ENCODE measurements at regions not wholly inside any gene's neighbourhood (a gene's known extent, or its start where the extent isn't known, plus 50 kb on each side); places are given as distances from the start of the nearest gene placed in this dataset.

DNA sequence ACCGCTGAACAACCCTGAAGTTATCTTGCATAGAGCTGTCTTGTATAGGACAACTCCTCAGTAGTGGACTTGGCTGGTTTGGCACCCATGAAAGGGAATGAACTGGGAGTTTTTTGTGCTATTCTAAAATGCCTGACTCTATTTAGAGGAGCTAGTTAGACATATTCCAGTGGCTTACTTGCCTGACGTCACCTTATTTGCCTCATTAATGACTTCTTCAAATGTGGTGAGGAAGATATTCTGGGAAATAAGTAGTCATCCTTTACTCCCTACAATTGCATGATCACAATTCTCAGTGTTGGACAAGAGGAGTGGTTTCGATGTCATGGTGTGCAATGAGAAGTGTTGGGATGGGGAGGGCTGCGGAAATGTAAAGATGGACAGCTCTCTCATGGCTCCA is 509.2 kb upstream of the MDFIC2 start:
- Mint-ChIP-seq H3K27me3 (peaks cover 2% of the 10 kb centered on the region), H3K27ac (no peak overlapping the region), H3K4me1 (no peaks in the 10 kb centered on the region), H3K9me3 (peaks cover 7% of the 10 kb centered on the region), H3K36me3 (peaks cover 4% of the 10 kb centered on the region), H3K4me3 (no peak overlapping the region)

- H3K4me3 Mint-ChIP-seq, result no peak overlapping the region
- H3K4me1 Mint-ChIP-seq, result no peaks in the 10 kb centered on the region
- peaks cover 10% of the 10 kb centered on the region for H3K27me3 Mint-ChIP-seq
- no peak overlapping the region for H3K27ac Mint-ChIP-seq
- H3K9me3 Mint-ChIP-seq, result peaks cover 11% of the 10 kb centered on the region
- H3K36me3 Mint-ChIP-seq, result peaks cover 4% of the 10 kb centered on the region
Measured at GRCh38 chr3:70820397-70820796, 508.0 kb upstream of the MDFIC2 start.

DNA sequence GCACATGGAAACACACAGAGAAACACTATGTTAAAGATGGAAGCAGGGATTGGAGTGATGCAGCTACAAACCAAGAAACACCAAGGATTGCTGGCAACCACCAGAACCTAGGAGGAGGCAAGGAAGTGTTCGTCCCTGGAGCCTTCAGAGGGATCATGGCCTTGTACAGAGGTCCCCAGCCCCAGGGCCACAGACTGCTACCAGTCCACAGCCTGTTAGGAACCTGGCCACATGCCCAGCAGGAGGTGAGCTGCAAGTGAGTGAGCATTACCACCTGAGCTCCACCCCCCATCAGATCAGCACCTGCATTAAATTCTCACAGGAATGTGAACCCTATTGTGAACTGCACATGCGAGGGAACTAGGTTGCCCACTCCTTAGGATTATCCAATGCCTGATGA is 505.7 kb upstream of the MDFIC2 start:
- peaks cover 11% of the 10 kb centered on the region for H3K9me3 Mint-ChIP-seq
- peaks cover 4% of the 10 kb centered on the region for H3K36me3 Mint-ChIP-seq
- peaks cover 11% of the 10 kb centered on the region for H3K27me3 Mint-ChIP-seq
- H3K4me1 Mint-ChIP-seq, result no peaks in the 10 kb centered on the region
- H3K4me3 Mint-ChIP-seq, result no peak overlapping the region
- H3K27ac Mint-ChIP-seq, result no peak overlapping the region

GRCh38 chr3:70816346-70816745 is 503.9 kb upstream of the MDFIC2 start:
- Mint-ChIP-seq H3K36me3 (peaks cover 4% of the 10 kb centered on the region), H3K4me1 (no peaks in the 10 kb centered on the region), H3K4me3 (no peak overlapping the region), H3K27me3 (peaks cover 11% of the 10 kb centered on the region), H3K9me3 (peaks cover 11% of the 10 kb centered on the region), H3K27ac (no peak overlapping the region)

- Mint-ChIP-seq H3K27ac (no peak overlapping the region), H3K4me1 (no peaks in the 10 kb centered on the region)
Measured at GRCh38 chr3:70815817-70816216, 503.4 kb upstream of the MDFIC2 start.

DNA sequence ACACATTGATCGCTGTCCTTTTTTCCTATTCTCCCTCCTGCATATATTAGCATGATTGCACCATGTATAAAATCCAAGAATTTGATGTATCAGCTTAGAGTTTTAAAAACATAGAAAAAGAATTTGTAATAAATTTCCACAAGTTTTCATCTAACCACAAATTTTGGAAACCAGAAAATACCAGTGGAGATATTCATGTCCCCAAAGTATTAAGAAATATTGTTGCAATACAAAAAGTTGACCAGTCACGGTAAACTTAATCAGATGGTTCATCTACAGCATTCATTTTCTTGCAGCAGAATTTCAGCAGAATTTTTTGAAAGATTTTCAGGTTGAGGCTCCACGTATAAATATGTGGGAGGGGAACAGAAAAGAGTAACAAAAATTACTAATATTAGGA is 500.9 kb upstream of the MDFIC2 start:
- Mint-ChIP-seq H3K36me3 (peaks cover 2% of the 10 kb centered on the region), H3K4me1 (no peaks in the 10 kb centered on the region), H3K27me3 (peaks cover 11% of the 10 kb centered on the region), H3K27ac (no peak overlapping the region), H3K4me3 (no peak overlapping the region), H3K9me3 (peaks cover 11% of the 10 kb centered on the region)

More at GRCh38 chr3:70815817-70816216, 503.4 kb upstream of the MDFIC2 start:
- Mint-ChIP-seq H3K9me3 (peaks cover 11% of the 10 kb centered on the region), H3K27me3 (peaks cover 11% of the 10 kb centered on the region), H3K36me3 (peaks cover 4% of the 10 kb centered on the region), H3K4me3 (no peak overlapping the region)

- no peaks in the 10 kb centered on the region for H3K4me1 Mint-ChIP-seq
- H3K36me3 Mint-ChIP-seq, result no peaks in the 10 kb centered on the region
- no peak overlapping the region for H3K27ac Mint-ChIP-seq
- H3K4me3 Mint-ChIP-seq, result no peak overlapping the region
- H3K27me3 Mint-ChIP-seq, result peaks cover 10% of the 10 kb centered on the region
- H3K9me3 Mint-ChIP-seq, result peaks cover 5% of the 10 kb centered on the region
Measured at GRCh38 chr3:70811880-70812279, 499.4 kb upstream of the MDFIC2 start.

DNA sequence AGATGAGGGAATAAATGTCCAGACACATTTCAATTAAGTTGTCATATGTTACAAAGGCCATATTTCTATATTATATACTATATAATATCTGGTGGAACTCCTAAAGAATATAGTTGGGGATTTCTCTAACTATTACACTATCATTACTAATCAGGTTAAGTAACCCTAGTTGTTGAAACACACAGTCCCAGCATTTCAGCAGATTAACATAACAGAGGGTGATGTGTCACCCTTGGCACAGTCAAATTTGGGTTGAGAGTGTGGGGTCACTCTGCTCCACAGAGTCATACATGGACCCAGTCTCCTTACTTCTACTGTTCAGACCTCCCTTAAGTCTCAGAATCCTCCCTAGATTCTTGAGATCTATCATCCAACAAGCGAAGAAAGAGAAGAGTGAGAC is 496.4 kb upstream of the MDFIC2 start:
- no peak overlapping the region for H3K4me3 Mint-ChIP-seq
- H3K36me3 Mint-ChIP-seq, result no peaks in the 10 kb centered on the region
- H3K27me3 Mint-ChIP-seq, result no peaks in the 10 kb centered on the region
- H3K9me3 Mint-ChIP-seq, result no peaks in the 10 kb centered on the region
- no peak overlapping the region for H3K27ac Mint-ChIP-seq
- H3K4me1 Mint-ChIP-seq, result no peaks in the 10 kb centered on the region

DNA sequence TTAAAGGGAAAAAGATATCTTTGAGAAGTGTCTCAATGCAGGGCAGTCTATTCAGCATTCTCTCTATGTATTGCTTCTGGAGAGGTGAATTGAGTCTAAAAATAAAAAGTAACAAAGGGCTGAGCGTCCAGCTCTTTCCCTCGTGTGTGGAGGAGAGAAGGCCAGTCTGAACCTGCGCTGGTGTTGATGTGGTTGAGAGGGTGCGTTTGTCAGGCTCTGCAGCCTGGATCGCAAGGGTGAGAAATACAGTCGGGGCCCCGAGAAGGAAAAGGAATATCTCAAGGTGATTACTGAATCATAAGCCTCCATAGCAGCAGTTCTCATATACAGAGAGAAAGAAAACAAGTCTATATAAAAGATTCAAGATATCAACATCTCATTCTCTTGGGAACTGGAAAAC is 494.1 kb upstream of the MDFIC2 start:
- Mint-ChIP-seq H3K4me3 (no peak overlapping the region), H3K9me3 (no peaks in the 10 kb centered on the region), H3K36me3 (no peaks in the 10 kb centered on the region), H3K4me1 (no peaks in the 10 kb centered on the region), H3K27me3 (no peaks in the 10 kb centered on the region), H3K27ac (no peak overlapping the region)

GRCh38 chr3:70806021-70806420 is 493.6 kb upstream of the MDFIC2 start:
- no peak overlapping the region for H3K27ac Mint-ChIP-seq
- no peak overlapping the region for H3K4me3 Mint-ChIP-seq
- no peaks in the 10 kb centered on the region for H3K4me1 Mint-ChIP-seq
- no peaks in the 10 kb centered on the region for H3K9me3 Mint-ChIP-seq
- H3K36me3 Mint-ChIP-seq, result no peaks in the 10 kb centered on the region
- H3K27me3 Mint-ChIP-seq, result peaks cover 3% of the 10 kb centered on the region

GRCh38 chr3:70805061-70805889 is 492.8 kb upstream of the MDFIC2 start:
- no peaks in the 10 kb centered on the region for H3K36me3 Mint-ChIP-seq
- H3K27ac Mint-ChIP-seq, result no peak overlapping the region
- no peaks in the 10 kb centered on the region for H3K4me1 Mint-ChIP-seq
- no peak overlapping the region for H3K4me3 Mint-ChIP-seq
- H3K9me3 Mint-ChIP-seq, result no peaks in the 10 kb centered on the region
- peaks cover 4% of the 10 kb centered on the region for H3K27me3 Mint-ChIP-seq

GRCh38 chr3:70803891-70804290 is 491.5 kb upstream of the MDFIC2 start:
- Mint-ChIP-seq H3K4me1 (no peaks in the 10 kb centered on the region), H3K9me3 (no peaks in the 10 kb centered on the region), H3K4me3 (no peak overlapping the region), H3K27me3 (peaks cover 6% of the 10 kb centered on the region), H3K36me3 (no peaks in the 10 kb centered on the region), H3K27ac (no peak overlapping the region)

DNA sequence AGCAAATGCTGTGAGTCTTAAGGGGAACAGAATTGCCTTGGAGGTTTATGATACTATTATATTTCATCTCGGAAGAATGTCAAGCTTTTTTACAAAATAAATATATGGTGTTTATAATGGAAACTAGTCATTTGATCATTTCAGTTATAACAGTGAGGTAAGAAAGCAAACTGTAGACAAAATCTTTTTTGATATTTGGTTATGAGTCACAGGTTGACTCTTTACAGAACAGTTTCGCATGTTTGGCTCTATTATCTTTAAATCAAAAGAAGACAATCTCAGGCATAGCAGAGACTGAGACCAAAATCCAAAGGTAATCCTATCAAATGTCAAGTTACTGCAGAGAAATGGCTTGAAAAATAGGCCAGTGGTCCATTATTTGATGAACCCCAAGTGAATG is 490.9 kb upstream of the MDFIC2 start:
- H3K27me3 Mint-ChIP-seq, result peaks cover 6% of the 10 kb centered on the region
- H3K27ac Mint-ChIP-seq, result no peak overlapping the region

DNA sequence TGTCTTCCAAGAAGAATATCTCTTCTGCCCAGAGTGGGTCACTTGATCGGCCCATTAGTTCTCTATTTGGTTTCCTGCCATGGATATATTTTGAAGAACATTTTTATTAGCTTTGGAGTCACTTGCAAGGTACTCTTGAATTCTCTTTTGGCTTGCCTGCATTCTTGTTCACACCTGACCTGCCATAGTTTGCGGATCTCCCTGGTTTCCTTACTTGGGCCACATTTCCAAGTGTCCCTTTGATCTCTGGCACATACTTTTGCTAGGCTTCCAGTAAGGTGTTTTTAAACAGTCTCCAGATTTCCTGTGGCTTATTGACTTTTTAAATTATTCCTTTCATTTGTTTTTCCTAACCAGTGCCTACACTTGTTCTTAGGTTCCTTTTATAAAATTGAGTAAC is 488.5 kb upstream of the MDFIC2 start:
- Mint-ChIP-seq H3K4me3 (no peak overlapping the region), H3K4me1 (no peaks in the 10 kb centered on the region), H3K36me3 (no peaks in the 10 kb centered on the region), H3K27me3 (peaks cover 11% of the 10 kb centered on the region), H3K27ac (no peak overlapping the region), H3K9me3 (no peaks in the 10 kb centered on the region)

More for the DNA sequence above, 490.9 kb upstream of the MDFIC2 start:
- Mint-ChIP-seq H3K36me3 (no peaks in the 10 kb centered on the region), H3K4me3 (no peak overlapping the region), H3K4me1 (no peaks in the 10 kb centered on the region), H3K9me3 (no peaks in the 10 kb centered on the region)

- no peaks in the 10 kb centered on the region for H3K27me3 Mint-ChIP-seq
Measured at GRCh38 chr3:70789878-70790277, 477.4 kb upstream of the MDFIC2 start.

DNA sequence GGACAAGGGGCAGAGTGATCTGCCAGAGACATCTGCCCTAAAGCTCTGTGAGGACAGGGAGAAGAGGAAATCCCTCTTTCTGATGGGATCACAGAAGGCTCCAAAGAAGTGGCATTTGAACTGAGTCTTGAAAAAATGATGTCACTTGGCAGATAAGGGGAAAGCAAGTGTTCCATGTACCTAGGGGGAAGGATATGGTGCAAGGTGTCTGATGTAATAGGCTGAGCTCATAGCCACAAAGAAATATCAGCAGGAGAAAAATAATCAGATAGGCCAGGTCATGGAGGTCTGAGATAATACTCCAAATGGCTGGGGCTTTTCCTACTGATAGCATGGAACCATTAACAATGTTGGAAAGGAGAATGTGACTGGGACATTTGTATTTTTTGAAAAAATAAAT is 468.4 kb upstream of the MDFIC2 start:
- no peaks in the 10 kb centered on the region for H3K36me3 Mint-ChIP-seq
- peaks cover 1% of the 10 kb centered on the region for H3K27me3 Mint-ChIP-seq
- no peak overlapping the region for H3K4me3 Mint-ChIP-seq
- H3K27ac Mint-ChIP-seq, result no peak overlapping the region
- H3K4me1 Mint-ChIP-seq, result no peaks in the 10 kb centered on the region
- H3K9me3 Mint-ChIP-seq, result peaks cover 5% of the 10 kb centered on the region

More at GRCh38 chr3:70789878-70790277, 477.4 kb upstream of the MDFIC2 start:
- Mint-ChIP-seq H3K36me3 (no peaks in the 10 kb centered on the region), H3K9me3 (no peaks in the 10 kb centered on the region), H3K4me1 (no peaks in the 10 kb centered on the region), H3K27ac (no peak overlapping the region), H3K4me3 (no peak overlapping the region)

DNA sequence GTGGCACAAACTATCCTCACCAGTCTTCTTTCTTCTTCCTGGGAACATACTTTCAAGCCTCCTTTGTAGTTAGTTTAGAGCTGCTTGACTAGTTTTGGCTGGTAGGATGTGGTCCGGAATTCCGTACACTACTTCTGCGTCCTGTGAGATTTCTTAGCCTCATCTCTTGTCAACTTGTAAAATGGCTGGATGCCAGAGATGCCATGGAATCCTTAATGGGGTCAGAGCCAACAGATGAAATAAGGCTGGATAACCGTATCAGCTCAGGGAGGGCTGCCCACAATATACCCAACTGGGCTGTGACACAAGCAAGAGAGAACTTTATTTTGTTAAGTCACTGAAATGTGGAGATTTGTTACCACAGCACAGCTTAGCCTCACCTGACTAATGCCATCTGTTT is 466.9 kb upstream of the MDFIC2 start:
- no peak overlapping the region for H3K4me3 Mint-ChIP-seq
- no peaks in the 10 kb centered on the region for H3K36me3 Mint-ChIP-seq
- peaks cover 5% of the 10 kb centered on the region for H3K9me3 Mint-ChIP-seq
- peaks cover 1% of the 10 kb centered on the region for H3K27me3 Mint-ChIP-seq
- no peaks in the 10 kb centered on the region for H3K4me1 Mint-ChIP-seq
- no peak overlapping the region for H3K27ac Mint-ChIP-seq
